HEK293 (cell line): ENCODE measurements at regions not wholly inside any gene's neighbourhood (a gene's known extent, or its start where the extent isn't known, plus 50 kb on each side); places are given as distances from the start of the nearest gene placed in this dataset.

Source experiments
- CTCF ChIA-PET: fragments of 350-600 bp; formaldehyde crosslinking; extraction: SDS; loops from one replicate; lab custom pipeline; 2021; ENCODE audit warnings: antibody characterized with exemption; lab: Yijun Ruan, JAX
- POLR2A ChIA-PET: fragments of 300-600 bp; formaldehyde crosslinking; extraction: SDS; loops from one replicate; lab custom pipeline; 2020; ENCODE audit warnings: antibody characterized with exemption, inconsistent platforms; lab: Yijun Ruan, JAX
- H3K27ac ChIP-seq: fragments of 200-500 bp; sonication (Bioruptor generic); 2 replicates; pipeline ENCODE4 v1.5.1; 2014; ENCODE audit warnings: low read depth, low read length, control low read depth, inconsistent platforms; ENCODE audit errors: extremely low read depth
- H3K36me3 ChIP-seq, 2 experiments: fragments of 200-500 bp in 1 of 2; sonication (Bioruptor generic) in 1 of 2; 1 replicate in 1 of 2; 2 replicates in 1 of 2; pipeline ENCODE4 v1.5.1; 2014 to 2017; ENCODE audit warnings: inconsistent platforms in 2 of 2, low read length in 2 of 2; ENCODE audit not compliant: control insufficient read depth in 2 of 2, insufficient read depth in 1 of 2
- H3K4me1 ChIP-seq: fragments of 200-500 bp; sonication (Bioruptor generic); 2 replicates; pipeline ENCODE4 v1.5.1; 2014; ENCODE audit warnings: mild to moderate bottlenecking, low read length, inconsistent platforms; ENCODE audit not compliant: control insufficient read depth, insufficient read depth
- H3K4me3 ChIP-seq: 2 replicates; pipeline ENCODE4 v1.5.1; 2011; ENCODE audit warnings: low read depth, mild to moderate bottlenecking, control low read depth, low read length, moderate library complexity
- H3K9me3 ChIP-seq: fragments of 200-500 bp; sonication (Bioruptor generic); 2 replicates; pipeline ENCODE4 v1.5.1; 2014; ENCODE audit warnings: low read depth, low read length, inconsistent platforms; ENCODE audit not compliant: control insufficient read depth, insufficient read depth
- HIC1 ChIP-seq: fragments of 450-650 bp; formaldehyde crosslinking; IDR thresholded peaks from 2 replicates; pipeline ENCODE4 v1.5.1; 2016; ENCODE audit warnings: missing biosample characterization, missing genetic modification characterization
- KLF10 ChIP-seq: fragments of 450-650 bp; IDR thresholded peaks from 2 replicates; pipeline ENCODE4 v1.5.1; 2018; ENCODE audit warnings: missing biosample characterization, mild to moderate bottlenecking, missing genetic modification characterization
- PRDM6 ChIP-seq: fragments of 450-650 bp; formaldehyde crosslinking; IDR thresholded peaks from 2 replicates; pipeline ENCODE4 v1.5.1; 2017; ENCODE audit warnings: missing biosample characterization, missing genetic modification characterization
- REPIN1 ChIP-seq: fragments of 450-650 bp; formaldehyde crosslinking; IDR thresholded peaks from 2 replicates; pipeline ENCODE4 v1.5.1; 2017; ENCODE audit warnings: missing biosample characterization, missing genetic modification characterization, low read depth
- SCRT1 ChIP-seq: fragments of 450-650 bp; formaldehyde crosslinking; IDR thresholded peaks from 2 replicates; pipeline ENCODE4 v1.5.1; 2016; ENCODE audit warnings: missing biosample characterization, missing genetic modification characterization, borderline replicate concordance
- ZBTB17 ChIP-seq: fragments of 450-650 bp; formaldehyde crosslinking; IDR thresholded peaks from 2 replicates; pipeline ENCODE4 v1.5.1; 2016; ENCODE audit warnings: missing biosample characterization, missing genetic modification characterization
- ZBTB21 ChIP-seq: fragments of 450-650 bp; formaldehyde crosslinking; IDR thresholded peaks from 2 replicates; pipeline ENCODE4 v1.5.1; 2017; ENCODE audit warnings: missing biosample characterization, missing genetic modification characterization
- ZNF112 ChIP-seq: fragments of 450-650 bp; formaldehyde crosslinking; IDR thresholded peaks from 2 replicates; pipeline ENCODE4 v1.5.0; 2017; ENCODE audit warnings: missing biosample characterization, missing genetic modification characterization
- ZNF214 ChIP-seq: fragments of 450-650 bp; formaldehyde crosslinking; IDR thresholded peaks from 2 replicates; pipeline ENCODE4 v1.5.1; 2017; ENCODE audit warnings: missing biosample characterization, mild to moderate bottlenecking, missing genetic modification characterization, borderline replicate concordance
- ZNF221 ChIP-seq: fragments of 450-650 bp; formaldehyde crosslinking; IDR thresholded peaks from 2 replicates; pipeline ENCODE4 v1.5.1; 2017; ENCODE audit warnings: missing biosample characterization, missing genetic modification characterization, borderline replicate concordance
- ZNF280D ChIP-seq: fragments of 450-650 bp; formaldehyde crosslinking; IDR thresholded peaks from 2 replicates; pipeline ENCODE4 v1.5.1; 2016; ENCODE audit warnings: missing biosample characterization, missing genetic modification characterization
- ZNF394 ChIP-seq: fragments of 450-650 bp; formaldehyde crosslinking; IDR thresholded peaks from 2 replicates; pipeline ENCODE4 v1.5.1; 2016; ENCODE audit warnings: missing biosample characterization, missing genetic modification characterization, mild to moderate bottlenecking, moderate library complexity, borderline replicate concordance
- ZNF423 ChIP-seq: fragments of 450-650 bp; formaldehyde crosslinking; IDR thresholded peaks from 2 replicates; pipeline ENCODE4 v1.5.1; 2016; ENCODE audit warnings: missing biosample characterization, missing genetic modification characterization
- ZNF510 ChIP-seq: fragments of 450-650 bp; formaldehyde crosslinking; IDR thresholded peaks from 2 replicates; pipeline ENCODE4 v1.5.1; 2018; ENCODE audit warnings: mild to moderate bottlenecking, missing genetic modification characterization, missing biosample characterization; ENCODE audit not compliant: insufficient replicate concordance
- ZNF596 ChIP-seq: fragments of 450-650 bp; IDR thresholded peaks from 2 replicates; pipeline ENCODE4 v1.5.0; 2018; ENCODE audit warnings: missing biosample characterization, mild to moderate bottlenecking, missing genetic modification characterization, moderate library complexity
- ZNF654 ChIP-seq: fragments of 450-650 bp; formaldehyde crosslinking; IDR thresholded peaks from 2 replicates; pipeline ENCODE4 v1.5.1; 2016; ENCODE audit warnings: low read depth, missing biosample characterization, missing genetic modification characterization
- ZNF768 ChIP-seq: fragments of 450-650 bp; formaldehyde crosslinking; IDR thresholded peaks from 2 replicates; pipeline ENCODE4 v1.5.1; 2018; ENCODE audit warnings: missing biosample characterization, mild to moderate bottlenecking, missing genetic modification characterization
- TF ChIP-seq, protein P1 (sequence below): fragments of 450-650 bp; formaldehyde crosslinking; IDR thresholded peaks from 2 replicates; pipeline ENCODE4 v1.5.1; 2016; ENCODE audit warnings: missing biosample characterization, missing genetic modification characterization, borderline replicate concordance
- TF ChIP-seq, protein P2 (sequence below): fragments of 450-650 bp; formaldehyde crosslinking; IDR thresholded peaks from 2 replicates; pipeline ENCODE4 v1.5.1; 2016; ENCODE audit warnings: missing biosample characterization, missing genetic modification characterization
- TF ChIP-seq, protein P3 (sequence below): fragments of 450-650 bp; formaldehyde crosslinking; conservative IDR thresholded peaks from 2 replicates; pipeline ENCODE4 v1.5.1; 2016; ENCODE audit warnings: low read depth, missing biosample characterization, missing genetic modification characterization

- H3K9me3 ChIP-seq = no peaks in the 10 kb centered on the region
- CTCF ChIA-PET = interaction anchor here (0.6 kb wide), 1 partner anchor 67 kb away, joined by 3 read pairs; no protein-coding TSS in a partner anchor
- H3K4me3 ChIP-seq = no peak overlapping the region
- TF ChIP-seq ZNF214 (tag by site-specific recombination) = no peak
- TF ChIP-seq HIC1 (tag by site-specific recombination) = no peak
- no peak for TF ChIP-seq ZNF596
- TF ChIP-seq ZNF221 (tag by site-specific recombination) = no peak
- no peak for TF ChIP-seq ZNF423 (tag by site-specific recombination)
- TF ChIP-seq ZBTB21 (tag by site-specific recombination) = no peak
- TF ChIP-seq ZNF654 (tag by site-specific recombination) = no peak
- TF ChIP-seq ZNF510 (tag by site-specific recombination) = no peak
- TF ChIP-seq, protein P1, sequence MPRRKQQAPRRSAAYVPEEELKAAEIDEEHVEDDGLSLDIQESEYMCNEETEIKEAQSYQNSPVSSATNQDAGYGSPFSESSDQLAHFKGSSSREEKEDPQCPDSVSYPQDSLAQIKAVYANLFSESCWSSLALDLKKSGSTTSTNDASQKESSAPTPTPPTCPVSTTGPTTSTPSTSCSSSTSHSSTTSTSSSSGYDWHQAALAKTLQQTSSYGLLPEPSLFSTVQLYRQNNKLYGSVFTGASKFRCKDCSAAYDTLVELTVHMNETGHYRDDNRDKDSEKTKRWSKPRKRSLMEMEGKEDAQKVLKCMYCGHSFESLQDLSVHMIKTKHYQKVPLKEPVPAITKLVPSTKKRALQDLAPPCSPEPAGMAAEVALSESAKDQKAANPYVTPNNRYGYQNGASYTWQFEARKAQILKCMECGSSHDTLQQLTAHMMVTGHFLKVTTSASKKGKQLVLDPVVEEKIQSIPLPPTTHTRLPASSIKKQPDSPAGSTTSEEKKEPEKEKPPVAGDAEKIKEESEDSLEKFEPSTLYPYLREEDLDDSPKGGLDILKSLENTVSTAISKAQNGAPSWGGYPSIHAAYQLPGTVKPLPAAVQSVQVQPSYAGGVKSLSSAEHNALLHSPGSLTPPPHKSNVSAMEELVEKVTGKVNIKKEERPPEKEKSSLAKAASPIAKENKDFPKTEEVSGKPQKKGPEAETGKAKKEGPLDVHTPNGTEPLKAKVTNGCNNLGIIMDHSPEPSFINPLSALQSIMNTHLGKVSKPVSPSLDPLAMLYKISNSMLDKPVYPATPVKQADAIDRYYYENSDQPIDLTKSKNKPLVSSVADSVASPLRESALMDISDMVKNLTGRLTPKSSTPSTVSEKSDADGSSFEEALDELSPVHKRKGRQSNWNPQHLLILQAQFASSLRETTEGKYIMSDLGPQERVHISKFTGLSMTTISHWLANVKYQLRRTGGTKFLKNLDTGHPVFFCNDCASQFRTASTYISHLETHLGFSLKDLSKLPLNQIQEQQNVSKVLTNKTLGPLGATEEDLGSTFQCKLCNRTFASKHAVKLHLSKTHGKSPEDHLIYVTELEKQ (tag by site-specific recombination) = no peak
- TF ChIP-seq REPIN1 = no peak
- TF ChIP-seq ZNF768 = no peak
- no peak for TF ChIP-seq SCRT1 (tag by site-specific recombination)
- no peak for TF ChIP-seq ZNF394 (tag by site-specific recombination)
- TF ChIP-seq, protein P2, sequence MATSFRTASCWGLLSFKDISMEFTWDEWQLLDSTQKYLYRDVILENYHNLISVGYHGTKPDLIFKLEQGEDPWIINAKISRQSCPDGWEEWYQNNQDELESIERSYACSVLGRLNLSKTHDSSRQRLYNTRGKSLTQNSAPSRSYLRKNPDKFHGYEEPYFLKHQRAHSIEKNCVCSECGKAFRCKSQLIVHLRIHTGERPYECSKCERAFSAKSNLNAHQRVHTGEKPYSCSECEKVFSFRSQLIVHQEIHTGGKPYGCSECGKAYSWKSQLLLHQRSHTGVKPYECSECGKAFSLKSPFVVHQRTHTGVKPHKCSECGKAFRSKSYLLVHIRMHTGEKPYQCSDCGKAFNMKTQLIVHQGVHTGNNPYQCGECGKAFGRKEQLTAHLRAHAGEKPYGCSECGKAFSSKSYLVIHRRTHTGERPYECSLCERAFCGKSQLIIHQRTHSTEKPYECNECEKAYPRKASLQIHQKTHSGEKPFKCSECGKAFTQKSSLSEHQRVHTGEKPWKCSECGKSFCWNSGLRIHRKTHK (tag by site-specific recombination) = no peak
- no peak for TF ChIP-seq ZBTB17 (tag by site-specific recombination)
- TF ChIP-seq KLF10 (tag by site-specific recombination) = no peak
- TF ChIP-seq, protein P3, sequence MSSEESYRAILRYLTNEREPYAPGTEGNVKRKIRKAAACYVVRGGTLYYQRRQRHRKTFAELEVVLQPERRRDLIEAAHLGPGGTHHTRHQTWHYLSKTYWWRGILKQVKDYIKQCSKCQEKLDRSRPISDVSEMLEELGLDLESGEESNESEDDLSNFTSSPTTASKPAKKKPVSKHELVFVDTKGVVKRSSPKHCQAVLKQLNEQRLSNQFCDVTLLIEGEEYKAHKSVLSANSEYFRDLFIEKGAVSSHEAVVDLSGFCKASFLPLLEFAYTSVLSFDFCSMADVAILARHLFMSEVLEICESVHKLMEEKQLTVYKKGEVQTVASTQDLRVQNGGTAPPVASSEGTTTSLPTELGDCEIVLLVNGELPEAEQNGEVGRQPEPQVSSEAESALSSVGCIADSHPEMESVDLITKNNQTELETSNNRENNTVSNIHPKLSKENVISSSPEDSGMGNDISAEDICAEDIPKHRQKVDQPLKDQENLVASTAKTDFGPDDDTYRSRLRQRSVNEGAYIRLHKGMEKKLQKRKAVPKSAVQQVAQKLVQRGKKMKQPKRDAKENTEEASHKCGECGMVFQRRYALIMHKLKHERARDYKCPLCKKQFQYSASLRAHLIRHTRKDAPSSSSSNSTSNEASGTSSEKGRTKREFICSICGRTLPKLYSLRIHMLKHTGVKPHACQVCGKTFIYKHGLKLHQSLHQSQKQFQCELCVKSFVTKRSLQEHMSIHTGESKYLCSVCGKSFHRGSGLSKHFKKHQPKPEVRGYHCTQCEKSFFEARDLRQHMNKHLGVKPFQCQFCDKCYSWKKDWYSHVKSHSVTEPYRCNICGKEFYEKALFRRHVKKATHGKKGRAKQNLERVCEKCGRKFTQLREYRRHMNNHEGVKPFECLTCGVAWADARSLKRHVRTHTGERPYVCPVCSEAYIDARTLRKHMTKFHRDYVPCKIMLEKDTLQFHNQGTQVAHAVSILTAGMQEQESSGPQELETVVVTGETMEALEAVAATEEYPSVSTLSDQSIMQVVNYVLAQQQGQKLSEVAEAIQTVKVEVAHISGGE (tag by site-specific recombination) = no peak
- TF ChIP-seq PRDM6 (tag by site-specific recombination) = no peak
- TF ChIP-seq ZNF280D = no peak
- TF ChIP-seq ZNF112 (tag by site-specific recombination) = no peak
- TF ChIP-seq, all 188 proteins: peak for 0
- Histone ChIP-seq H3K27ac (no peak overlapping the region), H3K36me3 (no peaks in the 10 kb centered on the region), H3K4me1 (no peaks in the 10 kb centered on the region)
- POLR2A ChIA-PET = no interaction called here
Observed at GRCh38 chr4:15353207-15353606, 74.6 kb upstream of the C1QTNF7 start.
